Nephron progenitor cell (in vitro differentiated cells): ENCODE measurements at regions not wholly inside any gene's neighbourhood (a gene's known extent, or its start where the extent isn't known, plus 50 kb on each side); places are given as distances from the start of the nearest gene placed in this dataset.

Experiments
- DNase-seq: peaks from one replicate; pipeline ENCODE4 v3.0.0; 2021
- H3K27ac Mint-ChIP-seq: 2 replicates; pipeline ENCODE4 v1.8.0; 2021; ENCODE audit warnings: mild to moderate bottlenecking, moderate library complexity, mixed read lengths
- H3K27me3 Mint-ChIP-seq: 2 replicates; pipeline ENCODE4 v1.8.0; 2021; ENCODE audit warnings: mild to moderate bottlenecking, low read depth, mixed read lengths; ENCODE audit not compliant: poor library complexity
- H3K36me3 Mint-ChIP-seq: 2 replicates; pipeline ENCODE4 v1.8.0; 2021; ENCODE audit warnings: low read depth, mixed read lengths
- H3K4me1 Mint-ChIP-seq: 2 replicates; pipeline ENCODE4 v1.8.0; 2021; ENCODE audit warnings: mixed read lengths
- H3K4me3 Mint-ChIP-seq: 2 replicates; pipeline ENCODE4 v1.8.0; 2021; ENCODE audit warnings: mild to moderate bottlenecking, moderate library complexity, mixed read lengths
- H3K9me3 Mint-ChIP-seq: 2 replicates; pipeline ENCODE4 v1.8.0; 2021; ENCODE audit warnings: mild to moderate bottlenecking, moderate library complexity, mixed read lengths
- TF ChIP-seq, protein P1 (sequence below): fragments of 200-600 bp; sonication (generic); IDR thresholded peaks from 2 replicates; pipeline ENCODE4 v1.5.0; 2021; ENCODE audit warnings: antibody characterized with exemption

DNA sequence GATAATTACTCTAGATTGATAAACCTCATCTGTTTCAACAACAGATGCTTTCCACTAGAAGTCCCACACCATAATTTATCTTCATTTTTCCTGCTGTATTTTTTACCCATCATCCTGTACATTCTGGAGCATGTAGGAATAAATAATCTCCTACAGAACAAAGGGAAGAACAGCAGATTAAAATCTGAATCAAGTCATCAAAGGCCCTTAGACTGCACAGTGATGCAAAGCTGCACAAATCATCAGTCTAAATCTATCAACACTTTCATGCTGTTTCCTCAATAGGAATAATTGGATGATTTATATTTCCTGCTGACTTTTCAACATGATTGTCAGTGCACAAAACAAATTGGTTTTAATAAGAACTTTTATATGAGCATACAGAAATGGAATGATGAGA lies 1143.9 kb downstream of the STIM2 start:
- TF ChIP-seq, protein P1, sequence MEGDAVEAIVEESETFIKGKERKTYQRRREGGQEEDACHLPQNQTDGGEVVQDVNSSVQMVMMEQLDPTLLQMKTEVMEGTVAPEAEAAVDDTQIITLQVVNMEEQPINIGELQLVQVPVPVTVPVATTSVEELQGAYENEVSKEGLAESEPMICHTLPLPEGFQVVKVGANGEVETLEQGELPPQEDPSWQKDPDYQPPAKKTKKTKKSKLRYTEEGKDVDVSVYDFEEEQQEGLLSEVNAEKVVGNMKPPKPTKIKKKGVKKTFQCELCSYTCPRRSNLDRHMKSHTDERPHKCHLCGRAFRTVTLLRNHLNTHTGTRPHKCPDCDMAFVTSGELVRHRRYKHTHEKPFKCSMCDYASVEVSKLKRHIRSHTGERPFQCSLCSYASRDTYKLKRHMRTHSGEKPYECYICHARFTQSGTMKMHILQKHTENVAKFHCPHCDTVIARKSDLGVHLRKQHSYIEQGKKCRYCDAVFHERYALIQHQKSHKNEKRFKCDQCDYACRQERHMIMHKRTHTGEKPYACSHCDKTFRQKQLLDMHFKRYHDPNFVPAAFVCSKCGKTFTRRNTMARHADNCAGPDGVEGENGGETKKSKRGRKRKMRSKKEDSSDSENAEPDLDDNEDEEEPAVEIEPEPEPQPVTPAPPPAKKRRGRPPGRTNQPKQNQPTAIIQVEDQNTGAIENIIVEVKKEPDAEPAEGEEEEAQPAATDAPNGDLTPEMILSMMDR = no peak
- Mint-ChIP-seq H3K27ac (no peak overlapping the region), H3K4me3 (no peak overlapping the region)

DNA sequence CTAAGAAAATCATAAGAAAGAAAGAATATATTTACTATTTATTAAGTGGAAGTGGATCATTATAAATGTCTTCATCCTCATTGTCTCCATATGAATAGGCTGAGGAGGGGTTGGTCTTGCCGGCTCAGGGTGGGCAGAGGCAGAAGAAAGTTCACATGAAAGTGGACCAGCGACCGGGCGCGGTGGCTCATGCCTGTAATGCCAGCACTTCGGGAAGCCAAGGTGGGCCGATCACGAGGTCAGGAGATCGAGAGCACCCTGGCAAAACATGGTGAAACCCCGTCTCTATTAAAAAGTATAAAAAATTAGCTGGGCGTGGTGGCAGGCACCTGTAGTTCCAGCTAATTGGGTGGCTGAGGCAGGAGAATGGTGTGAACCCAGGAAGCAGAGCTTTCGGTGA lies 1145.4 kb downstream of the STIM2 start:
- H3K4me3 Mint-ChIP-seq = no peak overlapping the region
- DNase-seq = no peak
- no peak overlapping the region for H3K27ac Mint-ChIP-seq
- H3K36me3 Mint-ChIP-seq = no peaks in the 10 kb centered on the region
- no peaks in the 10 kb centered on the region for H3K27me3 Mint-ChIP-seq
- TF ChIP-seq, protein P1 = no peak
- H3K9me3 Mint-ChIP-seq = no peaks in the 10 kb centered on the region
- H3K4me1 Mint-ChIP-seq = no peaks in the 10 kb centered on the region

More for the DNA sequence above, 1143.9 kb downstream of the STIM2 start:
- no peak for DNase-seq
- Mint-ChIP-seq H3K27me3 (no peaks in the 10 kb centered on the region), H3K9me3 (no peaks in the 10 kb centered on the region), H3K36me3 (no peaks in the 10 kb centered on the region), H3K4me1 (no peaks in the 10 kb centered on the region)

GRCh38 chr4:28007693-28008092 lies 1147.1 kb downstream of the STIM2 start:
- no peak for DNase-seq
- H3K4me3 Mint-ChIP-seq = no peak overlapping the region
- H3K36me3 Mint-ChIP-seq = no peaks in the 10 kb centered on the region
- H3K9me3 Mint-ChIP-seq = no peaks in the 10 kb centered on the region
- no peaks in the 10 kb centered on the region for H3K27me3 Mint-ChIP-seq
- TF ChIP-seq, protein P1 = no peak
- H3K4me1 Mint-ChIP-seq = no peaks in the 10 kb centered on the region
- H3K27ac Mint-ChIP-seq = no peak overlapping the region

DNA sequence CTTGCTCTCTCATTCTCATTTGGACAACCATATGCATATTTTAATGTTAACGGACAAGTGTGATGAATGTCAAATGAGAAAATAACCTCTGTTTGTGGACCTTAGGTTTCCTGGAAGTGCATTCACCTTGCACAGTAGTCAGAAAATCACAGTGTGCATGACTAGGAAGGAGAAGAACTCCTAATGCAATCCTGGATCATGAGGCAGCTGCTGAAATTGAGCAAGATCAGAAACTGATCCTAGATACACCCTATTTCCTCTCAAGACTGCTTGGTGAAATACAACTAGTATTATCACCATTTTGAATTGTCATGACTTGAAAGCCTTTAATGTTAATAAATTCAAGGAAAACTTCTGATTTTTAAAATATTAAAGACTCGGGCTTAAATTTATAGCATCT lies 1148.9 kb downstream of the STIM2 start:
- Mint-ChIP-seq H3K36me3 (no peaks in the 10 kb centered on the region), H3K9me3 (peaks cover 4% of the 10 kb centered on the region), H3K27me3 (no peaks in the 10 kb centered on the region), H3K4me3 (no peak overlapping the region), H3K4me1 (no peaks in the 10 kb centered on the region), H3K27ac (no peak overlapping the region)
- no peak for DNase-seq
- TF ChIP-seq, protein P1 = no peak

DNA sequence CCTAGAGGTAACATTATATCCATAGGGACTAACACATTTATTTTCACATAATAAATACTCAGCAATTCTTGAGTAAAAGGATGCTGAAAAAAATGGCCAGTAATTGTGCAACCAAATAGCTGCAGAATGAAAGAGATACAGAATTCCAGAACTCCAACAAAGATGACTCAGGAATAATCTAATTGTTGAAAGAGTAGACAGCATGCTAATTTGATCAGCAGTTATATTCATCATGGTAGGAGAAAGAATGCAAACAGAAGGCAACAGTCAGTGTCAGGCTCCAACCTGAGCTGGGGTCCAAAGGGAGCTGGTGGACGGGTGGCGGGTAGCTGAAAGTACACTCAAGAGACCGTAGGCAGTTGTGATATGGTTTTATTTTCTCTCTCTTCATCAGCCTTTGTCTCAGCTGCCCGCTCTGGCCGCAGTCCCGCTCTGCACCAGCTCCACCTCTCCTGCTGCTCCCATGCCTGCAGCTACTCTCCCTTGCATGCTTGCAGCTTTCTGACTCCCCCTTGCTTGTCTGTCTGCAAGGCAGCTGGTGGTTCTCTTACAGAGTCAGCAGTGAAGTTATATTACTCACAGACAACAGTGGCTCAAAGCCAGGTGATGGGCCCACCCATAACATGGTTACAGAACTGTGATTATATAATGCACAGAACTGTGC lies 1150.1 kb downstream of the STIM2 start:
- Mint-ChIP-seq H3K27me3 (no peaks in the 10 kb centered on the region), H3K4me1 (no peaks in the 10 kb centered on the region), H3K36me3 (no peaks in the 10 kb centered on the region), H3K9me3 (peaks cover 9% of the 10 kb centered on the region), H3K4me3 (no peak overlapping the region), H3K27ac (no peak overlapping the region)
- DNase-seq = no peak
- TF ChIP-seq, protein P1 = no peak

DNA sequence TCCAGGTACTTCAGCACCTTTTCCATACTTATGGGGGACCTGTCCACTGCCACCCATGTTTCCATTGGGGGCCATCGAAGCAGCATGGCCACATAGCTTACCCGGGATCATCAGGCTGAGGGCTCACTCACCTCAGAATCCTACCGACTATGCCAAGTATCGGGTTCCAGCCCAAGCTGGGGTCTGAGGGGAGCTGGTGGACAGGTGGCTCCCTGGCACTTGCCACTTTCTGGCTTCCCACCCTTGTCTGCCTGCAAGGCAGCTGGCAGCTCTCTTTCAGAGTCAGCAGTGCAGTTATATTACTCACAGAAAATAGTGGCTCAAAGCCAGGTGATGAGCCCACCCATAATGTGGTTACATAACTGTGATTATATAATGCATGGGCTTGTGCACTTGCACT lies 1153.8 kb downstream of the STIM2 start:
- Mint-ChIP-seq H3K4me1 (no peaks in the 10 kb centered on the region), H3K36me3 (no peaks in the 10 kb centered on the region), H3K27ac (no peak overlapping the region), H3K27me3 (no peaks in the 10 kb centered on the region), H3K9me3 (peaks cover 9% of the 10 kb centered on the region), H3K4me3 (no peak overlapping the region)
- DNase-seq = no peak
- TF ChIP-seq, protein P1 = no peak
